HEK293T (cell line): ENCODE measurements at regions not wholly inside any gene's neighbourhood (a gene's known extent, or its start where the extent isn't known, plus 50 kb on each side); places are given as distances from the start of the nearest gene placed in this dataset.

Experiments
- BHLHE40 ChIP-seq: fragments of 450-650 bp; IDR thresholded peaks from 2 replicates; pipeline ENCODE4 v1.6.1; 2016; ENCODE audit warnings: mild to moderate bottlenecking, moderate library complexity, borderline replicate concordance
- FOXK2 ChIP-seq: fragments of 450-650 bp; IDR thresholded peaks from 2 replicates; pipeline ENCODE4 v1.6.1; 2016; ENCODE audit warnings: mild to moderate bottlenecking
- FOXM1 ChIP-seq: fragments of 450-650 bp; IDR thresholded peaks from 2 replicates; pipeline ENCODE4 v1.6.1; 2017; ENCODE audit warnings: mild to moderate bottlenecking, borderline replicate concordance
- LEF1 ChIP-seq: fragments of 450-650 bp; IDR thresholded peaks from 2 replicates; pipeline ENCODE4 v1.6.1; 2017; ENCODE audit warnings: mild to moderate bottlenecking, borderline replicate concordance
- SP1 ChIP-seq: fragments of 450-650 bp; IDR thresholded peaks from 2 replicates; pipeline ENCODE4 v1.6.1; 2017
- SUZ12 ChIP-seq: fragments of 450-650 bp; IDR thresholded peaks from 2 replicates; pipeline ENCODE4 v1.6.1; 2016; ENCODE audit warnings: mild to moderate bottlenecking
- TARDBP ChIP-seq: fragments of 450-650 bp; IDR thresholded peaks from 2 replicates; pipeline ENCODE4 v1.6.1; 2016
- ZNF384 ChIP-seq: fragments of 450-650 bp; IDR thresholded peaks from 2 replicates; pipeline ENCODE4 v1.6.1; 2016

GRCh38 chr3:167883452-167883851 is 147.9 kb downstream of the SERPINI1 start:
- TF ChIP-seq ZNF384 (no peak), FOXK2 (no peak), FOXM1 (no peak), LEF1 (no peak), SP1 (no peak), TARDBP (no peak), BHLHE40 (no peak), SUZ12 (no peak)
